Amniotic stem cell (primary cell): ENCODE measurements at regions not wholly inside any gene's neighbourhood (a gene's known extent, or its start where the extent isn't known, plus 50 kb on each side); places are given as distances from the start of the nearest gene placed in this dataset.

Experiments used
- DNase-seq: peaks from one replicate; lab custom pipeline; 2025; lab: John Stamatoyannopoulos, UW

DNA sequence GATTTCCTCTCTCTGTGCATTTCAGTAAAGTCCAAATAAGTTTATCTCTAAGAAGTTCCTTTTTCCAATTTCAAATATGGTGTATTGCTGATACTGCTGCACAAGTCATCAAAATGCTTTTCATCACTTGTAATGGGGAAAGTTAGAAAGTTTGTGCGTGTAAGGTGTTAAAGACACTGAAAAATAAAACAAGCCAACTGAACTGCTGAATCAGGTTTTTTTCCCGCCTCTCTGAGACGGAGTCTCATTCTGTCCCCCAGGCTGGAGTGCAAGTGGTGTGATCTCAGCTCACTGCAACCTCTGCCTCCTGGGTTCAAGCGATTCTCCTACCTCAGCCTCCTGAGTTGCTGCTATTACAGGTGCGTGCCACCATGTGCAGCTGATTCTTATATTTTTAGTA lies 400.9 kb downstream of the LRRC70 start:
- no peak for DNase-seq

DNA sequence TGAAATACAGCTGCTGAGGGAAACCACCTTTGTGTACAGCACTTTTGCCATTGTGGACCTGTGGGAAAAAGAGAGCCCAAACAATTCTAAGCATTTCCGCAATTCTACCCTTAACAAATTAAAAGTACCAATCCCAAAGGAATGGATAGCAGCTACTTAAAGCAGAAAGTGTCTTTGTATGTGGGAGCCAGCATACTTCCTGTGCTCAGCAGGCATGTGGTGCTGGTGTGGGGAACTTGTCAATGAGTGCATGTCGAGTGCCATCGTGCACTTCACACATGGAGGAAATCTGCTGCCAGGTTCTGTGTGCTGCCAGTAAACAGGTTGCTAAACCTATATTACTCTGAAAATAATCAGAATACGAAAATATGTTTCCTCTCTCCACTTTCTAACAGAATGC lies 399.0 kb downstream of the LRRC70 start:
- DNase-seq, result no peak

DNA sequence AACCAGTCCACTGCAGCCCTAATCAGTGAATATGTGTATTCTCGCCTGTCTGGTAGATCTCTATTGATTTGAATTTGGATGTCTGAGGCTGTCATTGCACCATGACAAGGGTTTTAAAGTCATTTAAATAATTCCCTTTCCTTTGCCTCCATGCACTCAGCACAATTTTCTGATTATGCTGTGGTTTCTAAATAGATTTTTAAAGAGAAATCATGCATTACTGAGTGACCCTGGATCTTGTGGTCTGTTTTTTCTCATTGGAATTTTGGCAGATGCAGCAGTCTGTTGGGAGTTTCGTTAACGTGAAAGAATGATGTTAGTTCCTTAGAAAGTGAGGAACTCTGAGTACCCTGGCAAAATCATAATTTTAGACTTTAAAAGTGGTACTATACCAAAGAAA lies 396.0 kb downstream of the LRRC70 start:
- no peak for DNase-seq

DNA sequence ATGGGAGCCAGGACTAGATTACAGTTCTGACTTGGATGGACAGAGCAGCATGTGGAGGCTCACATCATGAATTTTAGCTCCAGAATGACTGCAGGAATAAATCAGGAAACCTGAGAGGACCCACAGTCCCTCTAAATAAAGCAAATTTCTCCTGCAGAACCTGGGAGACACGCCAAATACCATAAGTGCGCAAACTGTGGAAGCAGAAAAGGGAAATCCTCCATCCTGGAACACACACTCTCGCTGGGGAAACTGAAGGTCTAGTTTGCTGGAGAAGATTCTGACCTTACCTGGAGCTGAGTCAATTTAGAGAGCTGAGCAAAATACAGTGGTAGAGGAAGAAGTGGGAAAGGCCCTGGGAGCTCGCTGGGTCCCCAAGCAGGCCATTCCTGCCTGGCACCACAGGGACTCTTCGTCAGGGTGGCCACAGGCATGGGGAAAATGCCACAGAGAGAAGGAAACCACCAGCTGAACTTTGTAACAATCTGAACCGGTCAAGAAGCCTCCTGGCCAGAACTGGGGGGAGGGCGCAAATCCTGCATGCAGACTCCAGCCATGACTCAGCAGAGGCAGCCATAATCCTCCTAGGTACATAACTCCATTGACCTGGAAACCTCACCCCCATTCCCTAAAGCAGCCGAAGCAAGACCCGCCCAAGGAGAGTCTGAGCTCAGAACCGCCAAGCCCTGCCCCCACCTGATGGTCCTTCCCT lies 390.9 kb downstream of the LRRC70 start:
- DNase-seq, result no peak

DNA sequence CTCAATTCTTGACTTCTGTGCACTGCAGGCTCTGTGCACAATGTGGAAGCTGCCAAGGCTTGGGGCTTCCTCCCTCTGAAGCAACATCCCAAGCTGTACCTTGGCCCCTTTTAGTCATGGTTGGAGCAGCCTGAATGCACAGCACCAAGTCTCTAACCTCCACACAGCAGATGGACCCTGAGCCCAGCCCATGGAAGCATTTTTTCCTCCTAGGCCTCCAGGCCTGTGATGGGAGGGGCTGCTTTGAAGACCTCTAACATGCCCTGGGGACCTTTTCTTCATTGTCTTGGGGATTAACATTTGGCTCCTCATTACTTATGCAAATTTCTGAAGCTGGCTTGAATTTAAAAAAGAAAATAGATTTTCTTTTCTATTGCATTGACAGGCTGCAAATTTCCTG lies 385.8 kb downstream of the LRRC70 start:
- no peak for DNase-seq

DNA sequence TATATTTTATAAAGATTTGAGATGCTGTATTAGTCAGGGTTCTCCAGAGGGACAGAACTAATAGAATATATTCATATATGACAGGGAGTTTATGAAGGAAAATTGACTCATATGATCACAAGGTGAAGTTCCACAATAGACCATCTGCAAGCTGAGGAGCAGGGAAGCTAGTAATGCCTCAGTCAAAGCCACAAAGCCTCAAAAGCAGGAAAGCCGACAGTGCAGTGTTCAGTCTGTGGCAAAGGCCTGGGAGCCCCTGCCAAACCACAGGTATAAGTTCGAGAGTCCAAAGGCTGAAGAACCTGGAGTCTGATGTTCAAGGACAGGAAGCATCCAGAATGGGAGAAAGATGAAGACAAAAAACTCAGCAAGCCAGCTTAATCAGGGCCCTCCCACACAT lies 382.2 kb downstream of the LRRC70 start:
- DNase-seq, result no peak

DNA sequence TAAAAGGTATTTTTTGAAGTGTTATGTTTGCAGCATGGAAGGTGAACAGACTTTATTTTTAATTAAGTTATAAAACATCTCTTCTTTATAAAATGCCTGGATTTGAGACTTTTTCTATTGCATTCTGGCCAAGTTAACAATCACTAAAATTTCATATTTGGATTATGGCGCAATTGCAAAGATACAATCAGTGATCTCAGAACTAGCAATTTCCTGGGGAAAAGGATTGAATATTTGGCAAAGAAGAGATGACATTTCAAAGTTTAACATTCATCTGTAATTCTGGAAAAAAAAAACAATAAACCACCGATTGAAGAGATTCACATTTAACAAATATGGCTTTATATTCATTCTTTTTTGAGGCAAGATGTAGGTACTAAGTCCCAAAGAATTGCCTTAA lies 378.0 kb downstream of the LRRC70 start:
- no peak for DNase-seq

DNA sequence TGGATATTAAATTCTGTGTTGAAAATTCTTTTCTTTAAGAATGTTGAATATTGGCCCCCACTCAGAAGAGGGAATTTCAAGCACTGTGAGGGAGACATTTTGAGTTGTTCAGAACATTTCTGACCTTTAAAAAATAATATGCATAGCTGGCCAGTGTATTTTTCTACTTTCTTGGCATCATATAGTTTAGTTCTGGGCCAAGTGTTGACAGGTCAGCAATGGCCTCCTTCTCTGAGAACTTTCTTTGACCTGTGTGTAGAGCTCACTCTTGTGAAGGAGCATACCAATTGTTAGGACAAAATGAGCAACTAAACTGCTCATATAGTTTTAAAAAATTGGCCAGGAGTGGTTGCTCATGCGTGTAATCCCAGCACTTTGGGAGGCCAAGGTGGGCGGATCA lies 376.0 kb downstream of the LRRC70 start:
- no peak for DNase-seq

DNA sequence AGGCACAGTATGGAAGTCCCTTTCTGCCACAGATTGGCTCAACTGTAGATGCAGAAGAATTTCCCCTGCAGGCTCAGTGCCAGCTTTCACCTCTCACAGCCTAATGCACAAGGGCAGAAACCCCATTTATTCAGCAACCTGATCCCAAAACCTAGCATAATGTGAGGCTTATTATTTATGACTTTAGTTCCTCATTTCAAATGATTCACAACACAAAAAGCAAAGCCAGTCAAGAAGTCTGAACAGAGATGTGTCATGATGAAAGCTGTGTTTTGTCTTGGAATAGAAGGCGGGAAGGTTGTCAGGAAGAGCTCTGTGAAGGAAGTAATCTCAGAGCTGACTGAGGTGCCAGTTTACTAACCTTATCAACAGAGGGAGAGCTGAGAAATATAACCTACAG lies 369.7 kb downstream of the LRRC70 start:
- no peak for DNase-seq

DNA sequence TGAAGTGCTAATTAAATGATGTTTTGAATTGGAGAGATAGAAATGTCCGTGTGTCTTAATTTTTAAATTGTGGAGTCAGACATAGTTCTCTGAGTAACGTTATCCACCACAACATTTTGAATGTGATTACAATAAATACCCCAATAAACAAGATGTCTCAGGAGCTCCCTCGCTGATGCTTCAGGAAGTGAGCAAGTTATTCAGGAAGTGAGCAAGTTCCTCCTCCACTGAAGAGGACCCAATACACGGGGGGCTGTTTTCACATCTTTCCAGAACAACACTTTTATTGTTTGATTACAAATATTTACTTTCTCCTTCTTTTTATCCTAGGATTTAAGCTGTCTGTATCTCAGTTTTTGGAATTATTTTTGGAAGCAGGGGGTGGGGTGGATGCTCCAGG lies 363.8 kb downstream of the LRRC70 start:
- DNase-seq, result no peak

DNA sequence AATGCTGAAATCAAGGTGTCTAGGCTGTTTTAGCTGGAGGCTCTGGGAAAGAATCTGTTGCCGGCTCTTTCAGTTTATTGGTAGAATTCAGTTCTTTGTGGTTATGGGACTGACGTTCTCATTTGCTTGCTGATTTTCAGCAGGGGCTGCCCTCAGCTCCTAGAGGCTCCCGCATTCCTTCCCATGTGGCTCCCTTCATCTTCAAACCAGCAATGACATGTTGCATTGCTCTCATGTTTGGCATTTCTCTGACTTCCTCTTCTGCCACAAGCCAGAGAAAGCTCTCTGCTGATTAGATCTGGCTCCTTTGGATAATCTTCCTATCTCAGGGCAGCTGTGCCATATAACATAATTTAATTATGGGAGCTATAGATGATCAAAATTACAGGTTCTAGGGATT lies 360.3 kb downstream of the LRRC70 start:
- DNase-seq, result no peak

DNA sequence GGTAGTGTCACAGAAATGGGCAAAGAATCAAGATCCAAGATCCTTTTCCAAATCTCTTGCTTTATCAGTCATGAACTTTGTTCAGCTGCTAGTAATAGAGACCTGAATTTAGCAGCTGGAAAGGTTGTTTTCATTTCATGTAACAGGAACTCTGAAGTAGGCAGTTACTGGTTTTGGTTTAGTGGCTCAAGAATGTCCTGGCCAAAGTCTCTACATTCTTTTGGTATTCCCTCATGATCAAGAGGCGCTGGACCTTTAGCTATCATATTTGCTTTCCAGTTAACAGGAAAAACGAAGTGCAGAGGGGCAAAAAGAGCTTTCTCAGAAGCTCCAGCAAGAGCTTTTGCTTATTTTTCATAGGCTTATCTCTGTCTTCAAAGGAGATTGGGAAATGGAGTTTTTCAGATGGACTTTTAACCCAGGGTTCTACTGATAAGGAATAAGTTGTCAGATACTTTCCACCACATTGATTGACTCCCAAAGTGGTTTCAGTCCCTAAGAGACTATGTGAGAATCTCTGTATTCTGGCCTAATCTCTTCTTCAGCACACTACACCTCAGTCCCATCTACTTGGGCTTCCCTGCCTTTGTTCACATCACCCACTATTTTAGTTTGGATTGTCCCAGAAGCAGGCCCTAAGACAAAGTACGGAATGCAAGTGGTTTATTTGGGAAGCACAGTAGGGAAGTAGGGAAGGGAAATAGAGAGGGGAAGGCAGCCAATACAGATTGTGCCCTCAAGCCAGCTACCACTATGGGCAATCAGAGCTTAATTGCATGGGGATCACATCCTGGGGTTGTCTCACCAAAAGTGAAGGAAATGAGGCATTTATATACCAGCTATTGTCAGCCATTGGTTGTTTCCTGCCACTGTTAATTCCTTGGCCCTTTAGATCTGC lies 359.3 kb downstream of the LRRC70 start:
- DNase-seq, result no peak

DNA sequence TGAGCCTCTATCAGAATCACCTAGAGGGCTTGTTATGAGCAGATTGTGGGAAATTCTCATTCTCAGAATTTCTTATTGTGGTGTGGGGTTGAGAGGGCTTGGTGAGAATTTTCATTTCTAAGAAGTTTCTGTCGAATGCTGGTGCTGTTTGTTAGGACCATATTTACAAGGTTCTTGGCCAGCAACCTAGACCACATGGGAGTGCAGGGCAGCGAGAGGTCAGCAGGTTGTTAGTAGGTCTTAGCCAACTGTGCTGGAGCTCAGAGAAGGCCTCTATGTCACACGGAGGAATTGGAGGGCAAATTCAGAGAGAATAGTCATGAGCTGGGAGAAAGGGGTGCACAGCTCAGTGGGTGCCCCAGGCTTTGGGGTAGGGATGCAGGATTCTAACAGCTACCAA lies 357.0 kb downstream of the LRRC70 start:
- no peak for DNase-seq

DNA sequence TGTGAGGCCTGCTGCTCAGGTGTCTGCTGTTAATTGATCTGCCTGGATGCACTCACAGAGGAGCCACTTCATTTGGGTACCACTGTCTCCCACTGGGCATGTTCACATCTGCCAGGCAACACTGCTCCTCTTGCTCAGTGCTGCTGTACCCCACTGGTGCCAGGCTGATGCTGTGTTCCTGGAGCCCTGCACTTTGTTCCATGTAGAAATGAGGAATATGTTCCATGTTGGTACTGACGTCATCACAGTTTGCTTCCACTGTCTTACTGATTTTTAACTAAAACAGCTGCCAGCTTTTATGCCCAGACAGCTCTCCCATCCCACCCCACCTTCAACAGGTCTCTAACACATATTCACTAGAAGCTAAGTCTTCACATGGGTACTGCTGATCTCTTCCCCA lies 355.7 kb downstream of the LRRC70 start:
- no peak for DNase-seq

DNA sequence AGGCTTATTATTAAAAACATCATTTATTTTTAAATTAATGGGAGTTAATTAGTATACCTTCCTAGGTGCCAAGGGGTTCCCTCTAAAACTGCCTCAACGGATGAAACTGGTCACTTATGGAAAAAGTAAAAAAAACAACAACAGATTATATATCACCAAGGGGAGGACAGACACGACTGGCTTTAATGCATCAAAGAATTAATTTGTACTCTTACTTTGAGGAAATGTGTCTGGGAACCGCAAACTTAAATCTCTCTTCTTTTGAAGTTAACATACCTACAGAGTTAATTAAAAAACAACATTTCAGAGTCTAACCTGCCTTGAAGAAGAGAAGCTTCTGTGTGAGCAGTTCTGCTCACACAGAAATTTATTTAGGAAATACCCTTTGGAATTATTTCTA lies 354.6 kb downstream of the LRRC70 start:
- no peak for DNase-seq

DNA sequence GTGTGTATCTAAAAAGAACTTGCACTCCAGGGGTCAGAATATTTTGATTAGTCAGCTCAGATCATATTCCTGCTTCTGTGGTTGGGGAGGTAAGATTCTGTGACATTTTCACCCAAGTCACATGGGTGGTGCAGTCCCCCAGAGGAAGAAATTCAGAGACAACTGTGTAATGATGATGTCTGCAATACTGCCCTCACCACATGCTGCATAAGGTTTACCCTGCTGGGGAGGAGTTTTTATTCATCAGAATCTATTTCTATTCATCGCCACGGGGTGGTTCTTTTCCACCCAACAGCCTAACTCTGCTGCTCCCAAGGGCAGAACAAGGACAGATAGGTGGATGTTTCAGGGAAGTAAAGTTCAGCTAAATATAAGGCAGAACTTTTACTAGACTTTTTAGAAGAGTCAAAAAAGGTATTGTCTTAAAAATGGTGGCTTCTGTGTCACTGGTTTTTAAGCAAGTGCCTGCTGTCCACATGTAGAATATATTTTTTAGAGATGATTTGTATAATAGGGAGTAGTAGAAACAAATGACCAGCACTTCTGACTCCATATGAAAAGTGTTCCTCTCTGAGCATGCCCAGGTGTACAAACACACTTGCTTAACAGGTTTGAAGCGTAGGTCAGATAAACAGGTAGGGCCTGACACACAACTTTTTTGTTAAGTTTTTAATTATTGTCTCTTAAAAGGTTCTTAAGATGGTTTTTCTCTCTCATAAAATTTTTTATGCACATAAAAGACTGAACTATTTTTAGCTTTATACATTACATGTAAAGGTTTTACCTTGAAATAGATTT lies 352.7 kb downstream of the LRRC70 start:
- no peak for DNase-seq

DNA sequence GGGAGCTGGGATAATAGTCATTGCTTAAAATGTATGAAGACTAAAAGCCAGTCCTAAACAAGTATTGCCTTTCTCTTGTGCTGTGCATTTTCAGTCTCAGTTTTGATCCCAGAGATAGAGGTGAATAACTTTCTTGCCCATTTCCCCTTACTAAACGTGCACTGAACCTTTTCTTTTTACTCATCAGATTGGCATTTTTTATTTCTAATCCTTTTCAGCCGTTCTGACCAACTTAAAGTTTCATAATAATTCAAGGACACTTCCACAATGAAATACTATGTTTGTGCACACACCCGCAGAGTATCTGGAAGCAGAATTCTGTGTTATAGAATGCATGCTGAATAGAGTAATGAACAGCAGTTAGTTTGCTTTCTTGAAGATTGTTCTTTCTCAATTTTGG lies 343.6 kb downstream of the LRRC70 start:
- DNase-seq, result no peak

DNA sequence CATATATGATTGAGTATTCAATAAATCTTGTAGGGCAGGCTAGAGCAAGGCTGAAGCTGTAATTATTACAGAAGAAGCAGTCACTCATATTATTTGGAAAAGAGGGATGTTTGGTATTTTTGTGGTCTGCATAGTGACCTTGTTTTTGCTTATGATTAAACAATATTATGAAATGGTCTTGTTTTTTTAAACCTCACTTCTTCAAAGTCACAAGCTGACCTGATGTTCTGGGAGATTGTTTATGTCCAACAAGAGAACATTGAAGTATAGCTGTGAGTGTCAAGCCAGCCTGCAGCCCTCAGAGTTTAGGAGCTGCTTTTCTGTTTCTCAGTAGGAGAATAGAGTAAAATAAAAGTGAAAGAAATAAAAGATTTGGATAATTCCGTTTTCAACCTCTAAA lies 342.2 kb downstream of the LRRC70 start:
- DNase-seq, result no peak

DNA sequence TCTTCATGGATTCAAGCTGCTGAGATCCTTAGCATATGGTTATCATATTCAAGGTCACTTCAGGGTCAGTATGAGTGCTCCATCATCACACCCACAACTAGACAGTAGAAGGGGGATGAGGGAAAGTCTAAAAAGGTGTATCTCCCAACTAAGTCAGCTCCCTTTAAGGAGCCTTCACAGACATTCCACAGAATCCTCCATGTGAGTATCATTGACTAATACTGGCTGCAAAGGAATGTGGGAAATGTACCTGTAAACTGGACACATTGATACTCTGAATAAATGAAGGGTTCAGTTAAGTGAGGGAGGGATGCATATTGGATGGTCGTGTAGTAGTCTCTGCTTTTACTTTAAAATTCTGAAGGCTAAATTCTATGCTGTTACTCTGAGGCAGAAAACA lies 330.7 kb downstream of the LRRC70 start:
- DNase-seq, result no peak

DNA sequence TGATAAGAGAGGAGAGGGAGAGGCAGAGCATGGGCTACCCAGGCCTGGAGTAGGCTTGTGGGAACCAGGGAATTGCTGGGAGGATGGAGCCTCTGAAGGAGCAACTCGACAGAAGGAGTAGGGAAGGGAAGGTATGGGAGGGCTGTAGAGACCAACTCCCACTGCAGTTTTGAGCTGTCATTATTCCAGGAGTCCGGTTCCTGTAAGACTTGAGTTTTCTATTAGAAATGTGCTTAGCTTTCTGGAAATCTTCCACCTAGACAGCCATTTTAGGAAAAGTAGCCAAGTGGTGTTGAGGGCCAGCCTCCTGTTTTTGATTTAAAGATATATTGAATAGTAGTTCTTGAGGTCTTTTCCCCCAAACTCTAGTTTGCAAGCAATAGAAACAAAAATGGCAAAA lies 323.5 kb downstream of the LRRC70 start:
- no peak for DNase-seq

DNA sequence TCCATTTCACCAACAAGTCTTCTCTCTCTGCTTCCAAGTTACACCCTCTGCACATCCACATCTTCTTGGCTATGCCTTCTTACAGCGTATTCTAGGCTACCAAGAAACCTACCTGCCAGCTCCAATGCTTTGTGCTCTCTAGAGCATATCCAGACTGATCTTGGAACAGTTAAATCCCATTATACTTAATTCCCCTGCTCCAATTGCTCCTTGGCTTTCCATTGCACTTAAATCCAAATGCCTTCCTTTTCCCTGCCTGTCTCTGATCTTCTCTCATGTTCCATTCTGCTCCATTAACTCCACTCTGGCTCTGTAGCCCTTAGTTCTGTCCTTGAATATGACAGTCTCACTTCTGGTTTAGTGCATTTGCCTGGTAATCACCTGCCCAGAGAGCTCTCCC lies 322.4 kb downstream of the LRRC70 start:
- no peak for DNase-seq

DNA sequence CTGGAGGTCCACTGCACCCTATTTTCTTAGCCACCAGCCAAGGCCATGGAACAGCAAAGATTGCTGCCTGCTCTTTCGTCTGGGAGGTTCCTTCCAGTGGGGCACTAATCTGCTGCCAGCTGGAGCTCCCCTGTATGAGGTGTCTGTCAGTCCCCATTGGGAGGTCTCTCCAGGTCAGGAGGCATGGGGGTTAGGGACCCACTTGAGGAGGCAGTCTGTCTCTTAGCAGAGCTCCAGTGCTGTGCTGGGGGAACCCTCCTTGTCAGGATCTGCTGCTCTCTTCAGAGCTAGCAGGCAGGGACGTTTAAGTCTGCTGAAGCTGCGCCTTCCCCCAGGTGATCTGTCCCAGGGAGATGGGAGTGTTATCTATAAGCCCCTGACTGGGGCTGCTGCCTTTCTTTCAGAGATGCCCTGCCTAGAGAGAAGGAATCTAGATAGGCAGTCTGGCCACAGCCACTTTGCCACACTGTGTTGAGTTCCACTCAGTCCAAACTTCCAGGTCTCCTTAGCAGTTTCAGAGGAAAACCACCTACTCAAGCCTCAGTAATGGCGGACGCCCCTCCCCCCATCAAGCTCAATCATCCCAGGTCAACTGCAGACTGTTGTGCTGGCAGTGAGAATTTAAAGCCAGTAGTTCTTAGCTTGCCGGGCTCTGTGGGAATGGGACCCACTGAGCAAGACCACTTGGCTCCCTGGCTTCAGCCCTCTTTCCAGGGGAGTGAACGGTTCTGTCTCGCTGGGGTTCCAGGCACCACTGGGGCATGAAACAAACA lies 317.7 kb downstream of the LRRC70 start:
- DNase-seq, result no peak
